K562 (cell line): ENCODE measurements at regions not wholly inside any gene's neighbourhood (a gene's known extent, or its start where the extent isn't known, plus 50 kb on each side); places are given as distances from the start of the nearest gene placed in this dataset.

Experiments
- ATAC-seq: fragments of 200-7000 bp; cut with Tn5 transposase; 3 replicates; pipeline ENCODE4 v1.9.1; 2020; ENCODE audit warnings: moderate library complexity
- BruUV-seq: library from RNA; stranded (reverse); fragments of 400-500 nt; replicated peaks from 2 replicates; lab custom pipeline; 2021; lab: Mats Ljungman, UMichigan
- CTCF ChIA-PET: fragments of 300-600 bp; formaldehyde crosslinking; extraction: SDS; loops from one replicate; lab custom pipeline; 2021; ENCODE audit warnings: low intra/inter-chr PET ratio; lab: Yijun Ruan, JAX
- POLR2A ChIA-PET: fragments of 300-600, 350-650 bp; sonication (Branson Sonifier 250); formaldehyde crosslinking; extraction: SDS; loops from one replicate; lab custom pipeline; 2021; ENCODE audit warnings: antibody characterized with exemption, inconsistent platforms; lab: Yijun Ruan, JAX
- DNase-seq, 4 experiments: peaks; one replicate each; pipeline versions ENCODE4 v3.0.0 to v3.0.0-alpha.2; 2011 to 2018; ENCODE audit warnings: low spot score in 3 of 4, mixed read lengths in 3 of 4; ENCODE audit errors: extremely low read depth in 1 of 4
- FAIRE-seq: peaks from 2 replicates; lab custom pipeline; 2011; peaks lifted over from hg19 to GRCh38; lab: Jason Lieb, UNC
- H2AFZ ChIP-seq: 2 replicates; pipeline ENCODE4 v1.6.0; 2011; ENCODE audit warnings: low read depth, low read length, control low read depth, inconsistent platforms
- H3K27ac ChIP-seq: fragments of 200-600 bp; 3 replicates; pipeline ENCODE4 v1.8.0; 2011; ENCODE audit warnings: low read depth, mild to moderate bottlenecking, control low read depth, inconsistent platforms, low read length, moderate library complexity, mixed read lengths; ENCODE audit errors: extremely low read depth
- H3K27me3 ChIP-seq, 2 experiments: fragments of 300-600 bp in 1 of 2; 2 replicates in 1 of 2; 3 replicates in 1 of 2; pipeline versions ENCODE4 v1.6.0 to v1.8.0; 2011; ENCODE audit warnings: inconsistent platforms in 2 of 2, low read length in 2 of 2, mild to moderate bottlenecking in 1 of 2, mixed read lengths in 1 of 2, moderate library complexity in 1 of 2; ENCODE audit not compliant: control insufficient read depth in 2 of 2, insufficient read depth in 2 of 2
- H3K36me3 ChIP-seq: fragments of 300-600 bp; 3 replicates; pipeline ENCODE4 v1.8.0; 2011; ENCODE audit warnings: mild to moderate bottlenecking, low read length, inconsistent platforms; ENCODE audit not compliant: control insufficient read depth, insufficient read depth
- H3K4me1 ChIP-seq, 2 experiments: fragments of 200-600 bp in 1 of 2; replicated peaks in 1 of 2; 2 replicates in 1 of 2; 3 replicates in 1 of 2; pipeline versions ENCODE4 v1.5.1 to v1.8.0; 2011; ENCODE audit warnings: inconsistent platforms in 2 of 2, low read length in 2 of 2, mild to moderate bottlenecking in 1 of 2, mixed read lengths in 1 of 2, moderate library complexity in 1 of 2; ENCODE audit not compliant: control insufficient read depth in 2 of 2, insufficient read depth in 2 of 2
- H3K4me2 ChIP-seq: 2 replicates; pipeline ENCODE4 v1.6.1; 2011; ENCODE audit warnings: low read length, control low read depth, inconsistent platforms, mixed read lengths; ENCODE audit not compliant: insufficient read depth
- H3K4me3 ChIP-seq: fragments of 200-600 bp; sonication (generic), shearing (Covaris generic); 2 replicates; pipeline ENCODE4 v1.5.1; 2016; ENCODE audit warnings: control low read depth, inconsistent platforms
- H3K79me2 ChIP-seq: fragments of 200-600 bp; 3 replicates; pipeline ENCODE4 v1.8.0; 2011; ENCODE audit warnings: low read length, inconsistent platforms; ENCODE audit not compliant: control insufficient read depth, insufficient read depth
- H3K9ac ChIP-seq, 2 experiments: 2 replicates each; pipeline versions ENCODE4 v1.6.0 to v1.6.1; 2011; ENCODE audit warnings: low read depth in 2 of 2, low read length in 2 of 2, control low read depth in 1 of 2, inconsistent platforms in 1 of 2, mild to moderate bottlenecking in 1 of 2, mixed read lengths in 1 of 2; ENCODE audit not compliant: insufficient read depth in 1 of 2
- H3K9me1 ChIP-seq: one replicate; pipeline ENCODE4 v1.6.0; 2011; ENCODE audit warnings: inconsistent platforms, mild to moderate bottlenecking, low read length, moderate library complexity; ENCODE audit not compliant: control insufficient read depth, insufficient read depth
- H3K9me3 ChIP-seq: replicated peaks from 2 replicates; pipeline ENCODE4 v1.5.1; 2011; ENCODE audit warnings: low read depth, low read length, inconsistent platforms; ENCODE audit not compliant: control insufficient read depth, insufficient read depth
- H4K20me1 ChIP-seq: replicated peaks from 2 replicates; pipeline ENCODE4 v1.6.1; 2011; ENCODE audit warnings: low read length, inconsistent platforms, mixed read lengths; ENCODE audit not compliant: control insufficient read depth, insufficient read depth
- BACH1 ChIP-seq: fragments of 200-800 bp; sonication (Bioruptor generic); IDR thresholded peaks from 2 replicates; pipeline ENCODE4 v1.6.1; 2016; ENCODE audit warnings: missing genetic modification characterization, missing compliant biosample characterization
- BRCA1 ChIP-seq, 2 experiments: fragments of 450-650 bp in 1 of 2; sonication (generic) in 1 of 2; formaldehyde crosslinking in 1 of 2; IDR thresholded peaks; 2 replicates each; pipeline versions ENCODE4 v1.5.0 to v1.6.1; 2017 to 2020; ENCODE audit warnings: mild to moderate bottlenecking in 1 of 2, missing genetic modification reagents in 1 of 2
- CSDE1 ChIP-seq, 2 experiments: fragments of 450-650 bp; IDR thresholded peaks; 2 replicates each; pipeline ENCODE4 v1.6.1; 2016; ENCODE audit warnings: mild to moderate bottlenecking in 1 of 2
- ETS2 ChIP-seq: IDR thresholded peaks from 2 replicates; pipeline ENCODE4 v1.6.1; 2016; ENCODE audit warnings: borderline replicate concordance, missing genetic modification characterization, mild to moderate bottlenecking, moderate library complexity, missing compliant biosample characterization; ENCODE audit not compliant: poor library complexity, severe bottlenecking
- MCM2 ChIP-seq: fragments of 450-650 bp; IDR thresholded peaks from 2 replicates; pipeline ENCODE4 v1.6.1; 2017; ENCODE audit warnings: low read depth, mild to moderate bottlenecking
- SLC30A9 ChIP-seq: fragments of 250-450 bp; sonication (Bioruptor Pico); IDR thresholded peaks from 2 replicates; pipeline ENCODE4 v1.8.0; 2022; ENCODE audit warnings: mild to moderate bottlenecking, moderate library complexity
- VEZF1 ChIP-seq: fragments of 200-800 bp; sonication (Bioruptor generic); IDR thresholded peaks from 2 replicates; pipeline ENCODE4 v1.6.1; 2017; ENCODE audit warnings: missing genetic modification characterization, missing compliant biosample characterization
- YBX1 ChIP-seq: fragments of 450-650 bp; IDR thresholded peaks from 2 replicates; pipeline ENCODE4 v1.7.1; 2016; ENCODE audit warnings: mild to moderate bottlenecking
- ZFP36 ChIP-seq: fragments of 150-350 bp; IDR thresholded peaks from 2 replicates; pipeline ENCODE4 v1.6.1; 2018; ENCODE audit warnings: low read length, low read depth; ENCODE audit not compliant: partially characterized antibody
- ZNF146 ChIP-seq: IDR thresholded peaks from one replicate; pipeline ENCODE4 v1.6.1; 2018; ENCODE audit warnings: missing compliant biosample characterization; ENCODE audit not compliant: unreplicated experiment
- ZNF354B ChIP-seq: fragments of 250-450 bp; sonication (Bioruptor Pico); IDR thresholded peaks from 2 replicates; pipeline ENCODE4 v1.4.0; 2020
- ZNF431 ChIP-seq: sonication (generic); formaldehyde crosslinking; IDR thresholded peaks from 2 replicates; pipeline ENCODE4 v1.8.0; 2022; ENCODE audit warnings: mild to moderate bottlenecking, missing genetic modification reagents
- WGBS: fragments of 100-300 bp; shearing (Covaris generic); methylation state at CpG from one replicate; pipeline ENCODE4 v1.1.6; 2016; ENCODE audit warnings: low coverage, mixed read lengths; ENCODE audit not compliant: insufficient coverage; ENCODE audit errors: missing lambda C conversion rate; 5-methylcytosine and 5-hydroxymethylcytosine counted together
- in situ Hi-C: fragments of 300-500 bp; cut with MboI; formaldehyde crosslinking; loops from 4 replicates; pipeline ENCODE4 v1.15.0; 2018; ENCODE audit warnings: inconsistent platforms, mixed read lengths
- intact Hi-C: fragments of 100-400 bp; cut with micrococcal nuclease; formaldehyde crosslinking; loops from 2 replicates; pipeline ENCODE4 v1.14.2; 2022
- TF ChIP-seq, protein P1 (sequence below), 2 experiments: fragments of 200-800 bp in 1 of 2; sonication (Bioruptor generic) in 1 of 2; sonication (generic) in 1 of 2; formaldehyde crosslinking in 1 of 2; IDR thresholded peaks in 1 of 2; conservative IDR thresholded peaks in 1 of 2; 2 replicates each; pipeline versions ENCODE4 v1.5.0 to v1.6.1; 2016 to 2020; ENCODE audit warnings: missing compliant biosample characterization in 1 of 2, missing genetic modification characterization in 1 of 2, missing genetic modification reagents in 1 of 2
- TF ChIP-seq, protein P2 (sequence below): fragments of 200-800 bp; sonication (Bioruptor generic); IDR thresholded peaks from 2 replicates; pipeline ENCODE4 v1.6.1; 2016; ENCODE audit warnings: missing genetic modification characterization, missing compliant biosample characterization

GRCh38 chr13:47835470-47836228 is 165.4 kb downstream of the SUCLA2 start:
- no TSS peak for BruUV-seq
- H4K20me1 ChIP-seq, result no peaks in the 10 kb centered on the region
- no peaks in the 10 kb centered on the region for H3K27me3 ChIP-seq
- H3K4me2 ChIP-seq, result no peak overlapping the region
- in situ Hi-C loops, result no loop called here
- H3K9ac ChIP-seq, result no peak overlapping the region
- no peak overlapping the region for H3K4me3 ChIP-seq
- DNase-seq, result no peak
- H3K4me1 ChIP-seq, result no peaks in the 10 kb centered on the region
- H3K27ac ChIP-seq, result no peak overlapping the region
- CTCF ChIA-PET, result no interaction called here
- H3K79me2 ChIP-seq, result no peaks in the 10 kb centered on the region
- no peak overlapping the region for H2AFZ ChIP-seq
- FAIRE-seq, result no peak
- ATAC-seq, result no peak
- no peaks in the 10 kb centered on the region for H3K9me3 ChIP-seq
- POLR2A ChIA-PET, result interaction anchor here (0.5 kb wide), 1 partner anchor 535 kb away, joined by 3 read pairs; no protein-coding TSS in a partner anchor
- 2% methylated on average over 7 of the region's 8 CpGs for WGBS
- no peaks in the 10 kb centered on the region for H3K9me1 ChIP-seq
- intact Hi-C loops, result no loop called here
- H3K36me3 ChIP-seq, result no peaks in the 10 kb centered on the region
- TF ChIP-seq ETS2 (tag) (no peak), ZNF431 (CRISPR knock-in tag) (no peak), ZFP36 (no peak), ZNF354B (CRISPR knock-in tag) (no peak), CSDE1 (IDR thresholded peaks at IDR 0.05) (no peak), YBX1 (no peak), SLC30A9 (no peak), VEZF1 (no peak), ZNF146 (CRISPR knock-in tag) (no peak), MCM2 (no peak), BACH1 (tag) (no peak), BRCA1 (IDR thresholded peaks at IDR 0.05) (no peak), BRCA1 (CRISPR knock-in tag; IDR thresholded peaks at IDR 0.05) (no peak)
- TF ChIP-seq, protein P1, sequence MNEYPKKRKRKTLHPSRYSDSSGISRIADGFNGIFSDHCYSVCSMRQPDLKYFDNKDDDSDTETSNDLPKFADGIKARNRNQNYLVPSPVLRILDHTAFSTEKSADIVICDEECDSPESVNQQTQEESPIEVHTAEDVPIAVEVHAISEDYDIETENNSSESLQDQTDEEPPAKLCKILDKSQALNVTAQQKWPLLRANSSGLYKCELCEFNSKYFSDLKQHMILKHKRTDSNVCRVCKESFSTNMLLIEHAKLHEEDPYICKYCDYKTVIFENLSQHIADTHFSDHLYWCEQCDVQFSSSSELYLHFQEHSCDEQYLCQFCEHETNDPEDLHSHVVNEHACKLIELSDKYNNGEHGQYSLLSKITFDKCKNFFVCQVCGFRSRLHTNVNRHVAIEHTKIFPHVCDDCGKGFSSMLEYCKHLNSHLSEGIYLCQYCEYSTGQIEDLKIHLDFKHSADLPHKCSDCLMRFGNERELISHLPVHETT (CRISPR knock-in tag; conservative IDR thresholded peaks at IDR 0.05 in 1 of 2, IDR thresholded peaks at IDR 0.05 in 1 of 2), result no peak
- TF ChIP-seq, protein P2, sequence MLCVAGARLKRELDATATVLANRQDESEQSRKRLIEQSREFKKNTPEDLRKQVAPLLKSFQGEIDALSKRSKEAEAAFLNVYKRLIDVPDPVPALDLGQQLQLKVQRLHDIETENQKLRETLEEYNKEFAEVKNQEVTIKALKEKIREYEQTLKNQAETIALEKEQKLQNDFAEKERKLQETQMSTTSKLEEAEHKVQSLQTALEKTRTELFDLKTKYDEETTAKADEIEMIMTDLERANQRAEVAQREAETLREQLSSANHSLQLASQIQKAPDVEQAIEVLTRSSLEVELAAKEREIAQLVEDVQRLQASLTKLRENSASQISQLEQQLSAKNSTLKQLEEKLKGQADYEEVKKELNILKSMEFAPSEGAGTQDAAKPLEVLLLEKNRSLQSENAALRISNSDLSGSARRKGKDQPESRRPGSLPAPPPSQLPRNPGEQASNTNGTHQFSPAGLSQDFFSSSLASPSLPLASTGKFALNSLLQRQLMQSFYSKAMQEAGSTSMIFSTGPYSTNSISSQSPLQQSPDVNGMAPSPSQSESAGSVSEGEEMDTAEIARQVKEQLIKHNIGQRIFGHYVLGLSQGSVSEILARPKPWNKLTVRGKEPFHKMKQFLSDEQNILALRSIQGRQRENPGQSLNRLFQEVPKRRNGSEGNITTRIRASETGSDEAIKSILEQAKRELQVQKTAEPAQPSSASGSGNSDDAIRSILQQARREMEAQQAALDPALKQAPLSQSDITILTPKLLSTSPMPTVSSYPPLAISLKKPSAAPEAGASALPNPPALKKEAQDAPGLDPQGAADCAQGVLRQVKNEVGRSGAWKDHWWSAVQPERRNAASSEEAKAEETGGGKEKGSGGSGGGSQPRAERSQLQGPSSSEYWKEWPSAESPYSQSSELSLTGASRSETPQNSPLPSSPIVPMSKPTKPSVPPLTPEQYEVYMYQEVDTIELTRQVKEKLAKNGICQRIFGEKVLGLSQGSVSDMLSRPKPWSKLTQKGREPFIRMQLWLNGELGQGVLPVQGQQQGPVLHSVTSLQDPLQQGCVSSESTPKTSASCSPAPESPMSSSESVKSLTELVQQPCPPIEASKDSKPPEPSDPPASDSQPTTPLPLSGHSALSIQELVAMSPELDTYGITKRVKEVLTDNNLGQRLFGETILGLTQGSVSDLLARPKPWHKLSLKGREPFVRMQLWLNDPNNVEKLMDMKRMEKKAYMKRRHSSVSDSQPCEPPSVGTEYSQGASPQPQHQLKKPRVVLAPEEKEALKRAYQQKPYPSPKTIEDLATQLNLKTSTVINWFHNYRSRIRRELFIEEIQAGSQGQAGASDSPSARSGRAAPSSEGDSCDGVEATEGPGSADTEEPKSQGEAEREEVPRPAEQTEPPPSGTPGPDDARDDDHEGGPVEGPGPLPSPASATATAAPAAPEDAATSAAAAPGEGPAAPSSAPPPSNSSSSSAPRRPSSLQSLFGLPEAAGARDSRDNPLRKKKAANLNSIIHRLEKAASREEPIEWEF, result no peak
